GM12864 (cell line): ENCODE measurements at regions not wholly inside any gene's neighbourhood (a gene's known extent, or its start where the extent isn't known, plus 50 kb on each side); places are given as distances from the start of the nearest gene placed in this dataset.

ENCODE experiments used
- DNase-seq: peaks from one replicate; pipeline ENCODE4 v3.0.0-alpha.2; 2011; ENCODE audit warnings: low read depth
- H3K4me3 ChIP-seq: 2 replicates; pipeline ENCODE4 v1.5.1; 2011; ENCODE audit warnings: mild to moderate bottlenecking, low read depth, low read length, control low read depth
- TF ChIP-seq, protein P1 (sequence below): IDR thresholded peaks from 2 replicates; pipeline ENCODE4 v1.5.1; 2011; ENCODE audit warnings: low read depth, mild to moderate bottlenecking, moderate library complexity, low read length, control low read depth, inconsistent platforms; ENCODE audit errors: missing control alignments

DNA sequence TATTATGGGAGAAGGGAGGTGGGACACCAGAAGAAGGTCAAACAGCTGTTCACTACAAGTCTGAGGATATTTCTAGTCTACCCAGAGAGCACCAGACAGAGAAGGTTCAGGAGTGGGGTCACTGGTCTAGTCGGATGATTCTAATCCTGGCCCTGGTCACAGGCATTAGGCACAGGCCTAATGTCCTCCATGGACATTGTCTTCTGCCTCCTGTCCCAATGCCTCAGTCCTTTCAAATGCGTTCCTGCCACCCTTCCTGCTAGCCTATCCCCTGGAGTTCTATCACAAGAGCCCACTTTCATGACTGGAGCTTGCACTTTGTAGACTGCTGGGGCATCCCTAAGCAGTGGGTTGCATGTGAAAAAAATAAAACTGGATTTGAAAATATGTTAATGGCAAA, 83.9 kb upstream of the PFN2 start:
- DNase-seq, result no peak
- no peak overlapping the region for H3K4me3 ChIP-seq
- TF ChIP-seq, protein P1, sequence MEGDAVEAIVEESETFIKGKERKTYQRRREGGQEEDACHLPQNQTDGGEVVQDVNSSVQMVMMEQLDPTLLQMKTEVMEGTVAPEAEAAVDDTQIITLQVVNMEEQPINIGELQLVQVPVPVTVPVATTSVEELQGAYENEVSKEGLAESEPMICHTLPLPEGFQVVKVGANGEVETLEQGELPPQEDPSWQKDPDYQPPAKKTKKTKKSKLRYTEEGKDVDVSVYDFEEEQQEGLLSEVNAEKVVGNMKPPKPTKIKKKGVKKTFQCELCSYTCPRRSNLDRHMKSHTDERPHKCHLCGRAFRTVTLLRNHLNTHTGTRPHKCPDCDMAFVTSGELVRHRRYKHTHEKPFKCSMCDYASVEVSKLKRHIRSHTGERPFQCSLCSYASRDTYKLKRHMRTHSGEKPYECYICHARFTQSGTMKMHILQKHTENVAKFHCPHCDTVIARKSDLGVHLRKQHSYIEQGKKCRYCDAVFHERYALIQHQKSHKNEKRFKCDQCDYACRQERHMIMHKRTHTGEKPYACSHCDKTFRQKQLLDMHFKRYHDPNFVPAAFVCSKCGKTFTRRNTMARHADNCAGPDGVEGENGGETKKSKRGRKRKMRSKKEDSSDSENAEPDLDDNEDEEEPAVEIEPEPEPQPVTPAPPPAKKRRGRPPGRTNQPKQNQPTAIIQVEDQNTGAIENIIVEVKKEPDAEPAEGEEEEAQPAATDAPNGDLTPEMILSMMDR, result no peak

GRCh38 chr3:150050510-150050909, 79.8 kb upstream of the PFN2 start:
- TF ChIP-seq, protein P1, result no peak
- H3K4me3 ChIP-seq, result no peak overlapping the region
- no peak for DNase-seq

DNA sequence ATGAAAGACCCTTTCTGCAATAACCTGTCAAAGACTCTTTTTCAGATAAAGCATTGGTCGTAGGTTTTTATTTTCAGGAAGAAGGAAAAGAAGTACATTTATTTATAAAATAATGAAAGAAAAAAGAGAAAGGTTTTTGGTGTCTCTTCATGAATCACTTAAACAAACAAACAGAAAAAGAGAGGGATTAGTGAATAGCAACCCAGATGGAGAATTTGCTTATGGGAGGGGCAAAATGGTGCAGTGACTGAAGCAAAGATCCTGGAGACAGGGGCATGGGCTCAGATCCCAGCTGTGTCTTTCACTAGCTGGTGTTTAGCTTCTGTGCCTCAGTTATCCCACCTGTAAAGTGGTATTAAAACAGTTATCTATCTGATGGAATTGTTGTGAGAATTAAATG, 78.6 kb upstream of the PFN2 start:
- DNase-seq, result no peak
- TF ChIP-seq, protein P1, result no peak
- no peak overlapping the region for H3K4me3 ChIP-seq

GRCh38 chr3:150041877-150042276, 71.2 kb upstream of the PFN2 start:
- TF ChIP-seq, protein P1, result no peak
- no peak overlapping the region for H3K4me3 ChIP-seq
- no peak for DNase-seq

DNA sequence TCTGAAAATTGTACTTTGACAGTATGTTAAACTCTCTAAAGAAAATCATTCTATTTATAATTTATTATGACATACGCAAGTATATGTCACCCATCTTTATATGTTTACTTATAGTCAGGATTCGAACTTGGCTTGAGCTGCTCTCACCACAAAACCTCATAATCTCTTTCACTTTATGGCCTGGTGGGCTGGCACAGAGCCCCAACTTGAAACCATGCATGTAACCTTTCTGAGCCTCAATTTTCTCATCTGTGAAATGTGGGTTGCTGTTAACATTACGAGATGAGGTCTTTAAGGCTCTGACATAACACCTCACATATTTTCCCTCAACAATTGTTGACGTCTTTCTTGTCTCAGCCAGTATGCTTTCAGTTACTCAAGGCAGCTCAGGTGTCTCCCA, 69.4 kb upstream of the PFN2 start:
- H3K4me3 ChIP-seq, result no peak overlapping the region
- TF ChIP-seq, protein P1, result no peak
- no peak for DNase-seq

DNA sequence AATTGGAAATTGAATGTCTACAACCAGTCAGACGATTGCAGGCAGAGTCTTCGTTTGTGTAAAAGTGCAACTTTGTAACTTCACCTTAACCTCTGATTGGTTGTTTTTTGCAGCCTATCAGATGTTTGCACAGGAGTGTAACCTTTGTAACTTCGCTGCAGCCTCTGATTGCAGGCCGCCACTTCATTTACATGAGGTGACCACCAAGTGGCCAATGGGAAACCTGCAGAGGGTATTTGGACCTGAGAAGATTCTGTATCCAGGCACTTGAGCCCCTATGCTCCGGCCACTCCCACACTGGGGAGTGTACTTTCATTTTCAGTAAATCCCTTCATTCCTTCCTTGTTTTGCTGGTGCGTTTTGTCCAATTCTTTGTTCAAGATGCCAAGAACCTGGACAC, 68.1 kb upstream of the PFN2 start:
- TF ChIP-seq, protein P1, result no peak
- DNase-seq, result no peak
- no peak overlapping the region for H3K4me3 ChIP-seq

GRCh38 chr3:150036780-150037179, 66.1 kb upstream of the PFN2 start:
- TF ChIP-seq, protein P1, result no peak
- no peak overlapping the region for H3K4me3 ChIP-seq
- DNase-seq, result no peak
